ENCODE measurements at regions not wholly inside any gene's neighbourhood (a gene's known extent, or its start where the extent isn't known, plus 50 kb on each side); places are given as distances from the start of the nearest gene placed in this dataset.

GRCh38 chr3:15958692-15959433 lies 161.1 kb upstream of the ANKRD28 start:
- TF ChIP-seq EZH2 (IDR thresholded peaks at IDR 0.05; ENCODE audit: insufficient read depth, poor library complexity, severe bottlenecking) (no peak), EZH2phosphoT487 (IDR thresholded peaks at IDR 0.05; ENCODE audit: insufficient read depth, low read depth) (no peak)

Measured in GM23248 (cell line).